AG10803 (cell line): ENCODE measurements at regions not wholly inside any gene's neighbourhood (a gene's known extent, or its start where the extent isn't known, plus 50 kb on each side); places are given as distances from the start of the nearest gene placed in this dataset.

ENCODE experiments used
- DNase-seq: peaks from one replicate; pipeline ENCODE4 v3.0.0; 2010; ENCODE audit warnings: low read depth
- H3K4me3 ChIP-seq: 2 replicates; pipeline ENCODE4 v1.5.1; 2011; ENCODE audit warnings: mild to moderate bottlenecking, low read length, control low read depth
- CTCF ChIP-seq: conservative IDR thresholded peaks from 2 replicates; pipeline ENCODE4 v1.5.1; 2011; ENCODE audit warnings: mild to moderate bottlenecking, low read length, control low read depth, inconsistent platforms

DNA sequence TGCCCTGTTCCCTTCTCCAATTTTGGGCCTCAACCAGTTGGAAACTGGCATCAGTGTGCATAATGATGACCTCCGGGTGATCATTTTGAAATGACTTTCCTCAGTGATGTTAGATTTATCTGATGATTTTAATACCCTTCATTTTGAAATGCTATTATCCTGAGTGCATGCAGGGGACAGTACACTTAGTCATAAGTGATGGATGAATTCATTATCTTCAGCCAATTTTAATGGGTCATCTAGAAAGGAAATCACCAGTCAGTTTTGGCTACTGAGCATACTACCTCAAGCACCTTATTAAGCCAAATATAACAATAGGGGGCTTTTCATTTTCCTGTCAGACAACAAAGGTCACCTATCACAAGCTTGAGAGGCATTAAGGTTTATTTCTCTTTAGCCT lies 118.5 kb upstream of the MIR17HG start:
- DNase-seq = no peak
- no peak overlapping the region for H3K4me3 ChIP-seq
- no peak for TF ChIP-seq CTCF

- H3K4me3 ChIP-seq = no peak overlapping the region
- DNase-seq = no peak
- no peak for TF ChIP-seq CTCF
These were observed 114.8 kb upstream of the MIR17HG start for GRCh38 chr13:91232716-91233115.

GRCh38 chr13:91233291-91233690 lies 114.2 kb upstream of the MIR17HG start:
- no peak overlapping the region for H3K4me3 ChIP-seq
- TF ChIP-seq CTCF = no peak
- DNase-seq = no peak

DNA sequence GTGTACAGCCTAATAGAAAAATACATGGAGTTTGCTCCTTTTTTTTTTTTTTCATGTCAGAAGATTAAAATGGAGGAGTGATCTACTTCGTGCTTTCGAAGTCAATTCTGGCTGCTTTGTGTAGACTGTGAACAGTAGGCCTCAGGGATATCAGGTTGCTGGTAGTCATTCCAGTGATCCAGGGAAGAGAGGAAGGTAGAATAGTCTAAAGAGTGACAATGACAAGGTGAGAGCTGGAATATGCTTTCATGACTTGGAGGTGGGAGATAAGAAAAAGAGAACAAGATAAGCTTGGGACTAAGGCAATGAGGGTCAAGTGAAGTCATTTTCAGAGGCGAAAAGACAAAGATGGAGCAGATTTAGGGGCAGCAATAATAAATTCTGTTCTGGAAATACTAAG lies 111.3 kb upstream of the MIR17HG start:
- no peak for DNase-seq
- H3K4me3 ChIP-seq = no peak overlapping the region
- TF ChIP-seq CTCF = no peak

DNA sequence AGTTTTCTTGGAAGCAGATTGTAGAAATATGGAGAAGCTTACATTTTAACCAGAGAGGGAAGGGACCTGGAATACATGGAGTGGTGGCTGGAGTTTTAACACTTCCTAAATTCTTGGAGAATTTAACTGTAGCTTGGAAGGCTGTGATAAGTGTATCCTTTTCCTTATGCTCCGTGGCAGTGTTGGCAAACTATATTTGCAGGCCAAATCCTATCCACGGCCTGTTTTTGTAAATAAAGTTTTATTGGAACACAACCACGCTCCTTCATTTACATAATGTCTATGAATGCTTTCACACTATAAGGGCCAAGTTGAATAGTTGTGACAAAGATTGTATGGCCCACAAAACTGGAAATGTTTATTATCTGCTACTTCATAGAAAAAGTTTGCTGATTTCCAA lies 110.6 kb upstream of the MIR17HG start:
- H3K4me3 ChIP-seq = no peak overlapping the region
- DNase-seq = no peak

DNA sequence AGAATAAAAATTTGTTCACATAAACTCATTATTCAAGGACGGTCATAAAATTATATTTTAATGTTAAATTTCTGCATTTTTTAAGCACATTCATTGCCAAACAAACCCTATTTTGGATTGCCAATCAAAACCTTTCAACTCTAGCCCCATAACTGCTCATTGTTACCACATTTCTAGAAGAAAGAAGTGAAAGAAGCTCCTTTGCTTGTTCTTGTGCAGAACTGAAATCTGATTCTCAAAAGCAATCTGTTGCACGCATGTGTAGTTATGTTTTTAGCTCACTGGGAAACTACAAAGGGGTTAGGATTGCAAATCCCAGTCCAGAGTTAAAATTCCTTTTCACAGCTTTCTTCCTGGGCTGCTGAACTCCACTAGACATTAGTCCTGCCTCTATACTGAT lies 109.5 kb upstream of the MIR17HG start:
- TF ChIP-seq CTCF = no peak
- DNase-seq = no peak
- H3K4me3 ChIP-seq = no peak overlapping the region

More for the DNA sequence above, 110.6 kb upstream of the MIR17HG start:
- no peak for TF ChIP-seq CTCF

DNA sequence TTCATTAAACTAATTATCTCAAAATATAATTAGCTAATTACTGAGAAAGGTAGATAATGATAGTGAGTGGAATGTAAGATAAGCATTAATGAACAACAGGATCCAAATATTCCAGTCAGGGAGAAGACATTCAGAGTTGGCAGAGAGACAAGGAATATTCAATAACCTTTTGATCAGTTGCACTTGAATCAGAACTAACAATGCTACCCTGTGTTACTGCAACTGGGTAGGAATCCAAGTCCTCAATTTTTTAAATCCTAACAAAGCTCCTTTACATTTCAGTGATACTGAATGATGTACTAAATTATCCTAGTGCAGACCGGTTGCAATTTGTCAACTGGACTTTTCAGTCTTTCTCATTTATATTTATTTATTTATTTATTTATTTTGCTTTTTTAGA lies 107.1 kb upstream of the MIR17HG start:
- no peak overlapping the region for H3K4me3 ChIP-seq
- DNase-seq = no peak
- no peak for TF ChIP-seq CTCF
